HCT116 (cell line): ENCODE measurements at regions not wholly inside any gene's neighbourhood (a gene's known extent, or its start where the extent isn't known, plus 50 kb on each side); places are given as distances from the start of the nearest gene placed in this dataset.

Source experiments
- ATAC-seq: fragments of 200-7000 bp; cut with Tn5 transposase; 2 replicates; pipeline ENCODE4 v1.9.1; 2020; ENCODE audit warnings: mild to moderate bottlenecking, moderate library complexity
- BruUV-seq: library from RNA; stranded (reverse); fragments of 400-500 nt; replicated peaks from 2 replicates; lab custom pipeline; 2021; lab: Mats Ljungman, UMichigan
- CTCF ChIA-PET: fragments of 300-600 bp; sonication (Branson Sonifier 250); formaldehyde crosslinking; loops from one replicate; lab custom pipeline; 2021; ENCODE audit warnings: antibody characterized with exemption; lab: Charles Lee
- POLR2A ChIA-PET: fragments of 300-600, 350-600 bp; sonication (Branson Sonifier 250); formaldehyde crosslinking; loops from one replicate; lab custom pipeline; 2021; ENCODE audit warnings: antibody characterized with exemption; lab: Charles Lee
- RAD21 ChIA-PET, 2 experiments: fragments of 300-600 bp; sonication (Branson Sonifier 250); formaldehyde crosslinking; loops; one replicate each; lab custom pipeline; 2023; ENCODE audit warnings: low total read pairs in 2 of 2; ENCODE audit not compliant: uncharacterized antibody in 2 of 2, unreplicated experiment in 2 of 2, low non-redundant PET in 1 of 2; lab: Charles Lee
- DNase-seq: peaks from one replicate; pipeline ENCODE4 v3.0.0-alpha.2; 2010; ENCODE audit warnings: low read depth, low spot score
- H2AFZ ChIP-seq: fragments of 200-600 bp; shearing (Covaris generic), sonication (generic); 2 replicates; pipeline ENCODE4 v1.6.1; 2017; ENCODE audit warnings: low read depth, mixed run types, mixed read lengths, antibody characterized with exemption, low read length; ENCODE audit not compliant: poor library complexity, severe bottlenecking
- H3K27ac ChIP-seq: 2 replicates; pipeline ENCODE4 v1.5.1; 2012; ENCODE audit warnings: low read depth, low read length
- H3K27me3 ChIP-seq: fragments of 200-600 bp; sonication (generic); 2 replicates; pipeline ENCODE4 v1.6.1; 2016; ENCODE audit warnings: mixed run types, low read length, mixed read lengths; ENCODE audit not compliant: insufficient read depth
- H3K36me3 ChIP-seq, 2 experiments: fragments of 200-500 bp in 1 of 2; fragments of 200-600 bp in 1 of 2; sonication (Bioruptor generic) in 1 of 2; sonication (generic) in 1 of 2; 2 replicates each; pipeline versions ENCODE4 v1.5.1 to v1.6.1; 2014 to 2016; ENCODE audit warnings: low read length in 2 of 2, inconsistent platforms in 1 of 2, mixed read lengths in 1 of 2, mixed run types in 1 of 2; ENCODE audit not compliant: insufficient read depth in 2 of 2, control insufficient read depth in 1 of 2
- H3K4me1 ChIP-seq, 2 experiments: fragments of 200-600 bp in 1 of 2; sonication (generic) in 1 of 2; 2 replicates each; pipeline versions ENCODE4 v1.5.1 to v1.6.1; 2012 to 2017; ENCODE audit warnings: low read length in 2 of 2, inconsistent platforms in 1 of 2, mild to moderate bottlenecking in 1 of 2, mixed read lengths in 1 of 2, mixed run types in 1 of 2, moderate library complexity in 1 of 2; ENCODE audit not compliant: insufficient read depth in 2 of 2, control insufficient read depth in 1 of 2
- H3K4me2 ChIP-seq: fragments of 200-600 bp; sonication (generic); 2 replicates; pipeline ENCODE4 v1.6.1; 2017; ENCODE audit warnings: mixed run types, low read length, mixed read lengths
- H3K4me3 ChIP-seq, 2 experiments: fragments of 200-600 bp in 1 of 2; sonication (generic) in 1 of 2; replicated peaks in 1 of 2; 2 replicates each; pipeline ENCODE4 v1.5.1; 2011 to 2016; ENCODE audit warnings: low read length in 2 of 2, control low read depth in 1 of 2, low read depth in 1 of 2, mild to moderate bottlenecking in 1 of 2, mixed read lengths in 1 of 2, mixed run types in 1 of 2
- H3K79me2 ChIP-seq: fragments of 200-600 bp; sonication (generic); 2 replicates; pipeline ENCODE4 v1.6.1; 2017; ENCODE audit warnings: mild to moderate bottlenecking, mixed run types, low read length, moderate library complexity, mixed read lengths; ENCODE audit not compliant: insufficient read depth
- H3K9ac ChIP-seq: fragments of 200-600 bp; sonication (generic); 2 replicates; pipeline ENCODE4 v1.6.1; 2016; ENCODE audit warnings: low read length, mixed read lengths
- H3K9me2 ChIP-seq: fragments of 200-600 bp; sonication (generic), shearing (Covaris generic); 2 replicates; pipeline ENCODE4 v1.6.1; 2017; ENCODE audit warnings: mixed run types, mild to moderate bottlenecking, moderate library complexity; ENCODE audit not compliant: insufficient read depth
- H3K9me3 ChIP-seq, 2 experiments: fragments of 200-500 bp in 1 of 2; fragments of 200-600 bp in 1 of 2; sonication (Bioruptor generic) in 1 of 2; sonication (generic) in 1 of 2; 2 replicates each; pipeline ENCODE4 v1.6.1; 2014 to 2017; ENCODE audit warnings: low read length in 2 of 2, mixed read lengths in 2 of 2, inconsistent platforms in 1 of 2, low read depth in 1 of 2, mild to moderate bottlenecking in 1 of 2, mixed run types in 1 of 2, moderate library complexity in 1 of 2; ENCODE audit not compliant: control insufficient read depth in 1 of 2, insufficient read depth in 1 of 2
- H4K20me1 ChIP-seq: fragments of 200-600 bp; sonication (generic), shearing (Covaris generic); 2 replicates; pipeline ENCODE4 v1.6.1; 2017; ENCODE audit warnings: mixed run types, mild to moderate bottlenecking, moderate library complexity; ENCODE audit not compliant: insufficient read depth
- ATF3 ChIP-seq: IDR thresholded peaks from 2 replicates; pipeline ENCODE4 v1.6.1; 2012
- CTCF ChIP-seq, 3 experiments: fragments of 200-600 bp in 1 of 3; sonication (generic) in 1 of 3; IDR thresholded peaks in 2 of 3; conservative IDR thresholded peaks in 1 of 3; 2 replicates each; pipeline ENCODE4 v1.5.1; 2012 to 2017; ENCODE audit warnings: low read depth in 2 of 3, low read length in 2 of 3, antibody characterized with exemption in 1 of 3, borderline replicate concordance in 1 of 3, control low read depth in 1 of 3, mild to moderate bottlenecking in 1 of 3, mixed read lengths in 1 of 3, mixed run types in 1 of 3, moderate library complexity in 1 of 3; ENCODE audit not compliant: insufficient read depth in 1 of 3
- ELF1 ChIP-seq: IDR thresholded peaks from 2 replicates; pipeline ENCODE4 v1.6.1; 2012; ENCODE audit warnings: low read depth, borderline replicate concordance
- EZH2 ChIP-seq: fragments of 200-600 bp; sonication (generic); IDR thresholded peaks from 2 replicates; pipeline ENCODE4 v1.6.1; 2017; ENCODE audit warnings: antibody characterized with exemption, mixed run types
- EZH2phosphoT487 ChIP-seq: fragments of 200-600 bp; IDR thresholded peaks from 2 replicates; pipeline ENCODE4 v1.6.1; 2018; ENCODE audit warnings: antibody characterized with exemption, borderline replicate concordance
- JUND ChIP-seq: IDR thresholded peaks from 2 replicates; pipeline ENCODE4 v1.6.1; 2012
- RAD21 ChIP-seq: IDR thresholded peaks from 2 replicates; pipeline ENCODE4 v1.6.1; 2012; ENCODE audit warnings: low read depth, mild to moderate bottlenecking
- REST ChIP-seq: IDR thresholded peaks from 2 replicates; pipeline ENCODE4 v1.6.1; 2012; ENCODE audit warnings: low read depth
- SIN3A ChIP-seq: IDR thresholded peaks from 2 replicates; pipeline ENCODE4 v1.6.1; 2012; ENCODE audit warnings: low read depth
- SRF ChIP-seq: IDR thresholded peaks from 2 replicates; pipeline ENCODE4 v1.6.1; 2012; ENCODE audit warnings: low read depth
- TCF7L2 ChIP-seq: IDR thresholded peaks from 2 replicates; pipeline ENCODE4 v1.7.0; 2011; ENCODE audit warnings: borderline replicate concordance, inconsistent platforms; ENCODE audit not compliant: insufficient read depth, insufficient read length; ENCODE audit errors: extremely low read depth
- YY1 ChIP-seq: IDR thresholded peaks from 2 replicates; pipeline ENCODE4 v1.6.1; 2011; ENCODE audit warnings: low read length, low read depth, moderate library complexity, mild to moderate bottlenecking; ENCODE audit not compliant: insufficient replicate concordance; ENCODE audit errors: extremely low read depth
- ZBTB33 ChIP-seq: IDR thresholded peaks from 2 replicates; pipeline ENCODE4 v1.6.1; 2011; ENCODE audit warnings: mild to moderate bottlenecking, low read length, moderate library complexity; ENCODE audit not compliant: insufficient replicate concordance; ENCODE audit errors: extremely low read depth
- ZFX ChIP-seq: fragments of 450-650 bp; IDR thresholded peaks from 2 replicates; pipeline ENCODE4 v1.6.1; 2017
- ZNF274 ChIP-seq: fragments of 200-500 bp; sonication (Bioruptor generic); IDR thresholded peaks from 2 replicates; pipeline ENCODE4 v1.6.1; 2014; ENCODE audit warnings: mild to moderate bottlenecking, low read depth, low read length, inconsistent platforms
- intact Hi-C: fragments of 100-400 bp; cut with micrococcal nuclease; formaldehyde crosslinking; loops from 2 replicates; pipeline ENCODE4 v1.10.0; 2022
- TF ChIP-seq, protein P1 (sequence below): IDR thresholded peaks from 2 replicates; pipeline ENCODE4 v1.6.1; 2012

DNA sequence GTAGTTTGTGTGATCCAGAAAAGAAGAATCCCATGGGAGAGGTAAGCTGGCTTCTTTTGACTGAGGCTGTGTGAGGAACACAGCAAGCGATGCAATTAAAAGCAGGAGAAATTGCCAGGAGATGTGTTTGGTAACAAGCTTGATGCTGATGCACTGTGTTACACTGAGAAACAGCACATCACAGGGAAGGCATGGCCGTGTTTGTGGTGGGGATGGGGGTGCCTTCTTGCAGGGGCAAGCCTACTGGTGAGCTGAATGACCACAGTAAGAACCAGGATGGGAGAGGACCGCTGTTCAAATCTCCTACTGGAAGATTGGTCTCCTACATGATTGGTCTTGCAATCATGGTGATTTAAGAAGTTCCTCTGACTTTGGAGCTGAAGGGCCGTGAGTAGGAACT lies 477.7 kb upstream of the HS6ST1 start:
- RAD21 ChIA-PET, result no interaction called here
- no peak for ATAC-seq

More for the DNA sequence above, 477.7 kb upstream of the HS6ST1 start:
- H3K4me3 ChIP-seq, result no peak overlapping the region
- no peaks in the 10 kb centered on the region for H3K4me1 ChIP-seq
- H4K20me1 ChIP-seq, result no peaks in the 10 kb centered on the region
- intact Hi-C loops, result no loop called here
- no peak for DNase-seq
- H3K9me3 ChIP-seq, result no peaks in the 10 kb centered on the region
- CTCF ChIA-PET, result no interaction called here
- no peaks in the 10 kb centered on the region for H3K36me3 ChIP-seq
- peaks cover 29% of the 10 kb centered on the region for H3K27me3 ChIP-seq
- TF ChIP-seq ZBTB33, result no peak
- TF ChIP-seq RAD21, result no peak
- TF ChIP-seq SRF, result no peak
- no peak for TF ChIP-seq CTCF (IDR thresholded peaks at IDR 0.05 in 2 of 3, conservative IDR thresholded peaks at IDR 0.05 in 1 of 3; ENCODE audit: borderline replicate concordance in 1 of 3, insufficient read depth in 1 of 3, low read depth in 2 of 3, low read length in 2 of 3)
- TF ChIP-seq EZH2phosphoT487, result no peak
- TF ChIP-seq ZNF274, result no peak
- TF ChIP-seq EZH2, result no peak
- TF ChIP-seq, protein P1, sequence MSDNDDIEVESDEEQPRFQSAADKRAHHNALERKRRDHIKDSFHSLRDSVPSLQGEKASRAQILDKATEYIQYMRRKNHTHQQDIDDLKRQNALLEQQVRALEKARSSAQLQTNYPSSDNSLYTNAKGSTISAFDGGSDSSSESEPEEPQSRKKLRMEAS, result no peak
- TF ChIP-seq ZFX, result no peak
- TF ChIP-seq JUND, result no peak
- TF ChIP-seq SIN3A, result no peak
- TF ChIP-seq ELF1, result no peak
- no peak for TF ChIP-seq TCF7L2
- TF ChIP-seq ATF3, result no peak
- no peak for TF ChIP-seq YY1
- no peak for TF ChIP-seq REST
- no peak overlapping the region for H3K27ac ChIP-seq
- POLR2A ChIA-PET, result no interaction called here
- no peak overlapping the region for H3K9ac ChIP-seq
- H3K79me2 ChIP-seq, result no peaks in the 10 kb centered on the region
- H3K9me2 ChIP-seq, result no peaks in the 10 kb centered on the region
- BruUV-seq, result no TSS peak
- no peak overlapping the region for H3K4me2 ChIP-seq
- no peak overlapping the region for H2AFZ ChIP-seq
